GM12878 (cell line): ENCODE measurements at regions not wholly inside any gene's neighbourhood (a gene's known extent, or its start where the extent isn't known, plus 50 kb on each side); places are given as distances from the start of the nearest gene placed in this dataset.

Experiments used
- CEBPB ChIP-seq, 2 experiments: fragments of 150-350 bp in 1 of 2; IDR thresholded peaks; 2 replicates each; pipeline ENCODE4 v1.6.1; 2012 to 2014; ENCODE audit warnings: low read depth in 2 of 2, low read length in 2 of 2, borderline replicate concordance in 1 of 2, inconsistent platforms in 1 of 2
- CREB1 ChIP-seq: IDR thresholded peaks from 2 replicates; pipeline ENCODE4 v1.6.1; 2012; ENCODE audit warnings: low read depth, mild to moderate bottlenecking, inconsistent platforms
- HDAC2 ChIP-seq: fragments of 200-600 bp; sonication (generic); IDR thresholded peaks from 2 replicates; pipeline ENCODE4 v1.6.1; 2017
- NR2F1 ChIP-seq: fragments of 450-650 bp; conservative IDR thresholded peaks from 2 replicates; pipeline ENCODE4 v1.6.1; 2017; ENCODE audit warnings: mild to moderate bottlenecking
- POLR2AphosphoS2 ChIP-seq: IDR thresholded peaks from 2 replicates; pipeline ENCODE4 v1.6.1; 2011; ENCODE audit warnings: low read depth, mild to moderate bottlenecking, low read length, improper control_type of control experiment, moderate library complexity
- POU2F2 ChIP-seq: IDR thresholded peaks from 3 replicates; pipeline ENCODE4 v1.6.1; 2011; ENCODE audit warnings: low read depth, mild to moderate bottlenecking, low read length, borderline replicate concordance
- RB1 ChIP-seq: fragments of 450-650 bp; formaldehyde crosslinking; IDR thresholded peaks from 2 replicates; pipeline ENCODE4 v1.6.1; 2017; ENCODE audit warnings: mild to moderate bottlenecking, borderline replicate concordance
- RUNX3 ChIP-seq: IDR thresholded peaks from 2 replicates; pipeline ENCODE4 v1.6.1; 2012; ENCODE audit warnings: low read length, inconsistent platforms
- SREBF1 ChIP-seq: IDR thresholded peaks from 2 replicates; pipeline ENCODE4 v1.6.1; 2012; ENCODE audit warnings: mild to moderate bottlenecking, low read length
- ZBTB40 ChIP-seq: fragments of 450-650 bp; IDR thresholded peaks from 2 replicates; pipeline ENCODE4 v1.6.1; 2016; ENCODE audit warnings: mild to moderate bottlenecking, moderate library complexity, borderline replicate concordance
- ZNF217 ChIP-seq: fragments of 450-650 bp; IDR thresholded peaks from 2 replicates; pipeline ENCODE4 v1.6.1; 2017; ENCODE audit warnings: antibody characterized with exemption, mild to moderate bottlenecking
- TF ChIP-seq, protein P1 (sequence below): fragments of 450-650 bp; IDR thresholded peaks from 2 replicates; pipeline ENCODE4 v1.6.1; 2014; ENCODE audit warnings: mild to moderate bottlenecking
- TF ChIP-seq, protein P2 (sequence below): IDR thresholded peaks from 2 replicates; pipeline ENCODE4 v1.6.1; 2012; ENCODE audit warnings: improper control_type of control experiment, low read depth, low read length; ENCODE audit not compliant: insufficient replicate concordance
- TF ChIP-seq, protein P3 (sequence below): fragments of 450-650 bp; IDR thresholded peaks from 2 replicates; pipeline ENCODE4 v1.6.1; 2018; ENCODE audit warnings: borderline replicate concordance, mild to moderate bottlenecking; ENCODE audit not compliant: partially characterized antibody
- TF ChIP-seq, protein P4 (sequence below): fragments of 450-650 bp; IDR thresholded peaks from 2 replicates; pipeline ENCODE4 v1.6.1; 2017; ENCODE audit warnings: low read depth, mild to moderate bottlenecking, moderate library complexity

GRCh38 chr2:7722212-7722910, 805.1 kb downstream of the RNF144A start (continued):
- TF ChIP-seq POU2F2 (peak; percentile 49; the same call in 1 of the 3 replicates), ZBTB40 (no peak), CREB1 (no peak), RUNX3 (peak; percentile 84), CEBPB (IDR thresholded peaks at IDR 0.05; ENCODE audit: borderline replicate concordance in 1 of 2, low read depth in 2 of 2, low read length in 2 of 2) (no peak), SREBF1 (no peak), ZNF217 (0 out of 2 replicates have a peak, but pooled peaks have one; percentile 39), RB1 (no peak), POLR2AphosphoS2 (no peak), NR2F1 (peak; percentile 89), HDAC2 (no peak)
- TF ChIP-seq, protein P1, sequence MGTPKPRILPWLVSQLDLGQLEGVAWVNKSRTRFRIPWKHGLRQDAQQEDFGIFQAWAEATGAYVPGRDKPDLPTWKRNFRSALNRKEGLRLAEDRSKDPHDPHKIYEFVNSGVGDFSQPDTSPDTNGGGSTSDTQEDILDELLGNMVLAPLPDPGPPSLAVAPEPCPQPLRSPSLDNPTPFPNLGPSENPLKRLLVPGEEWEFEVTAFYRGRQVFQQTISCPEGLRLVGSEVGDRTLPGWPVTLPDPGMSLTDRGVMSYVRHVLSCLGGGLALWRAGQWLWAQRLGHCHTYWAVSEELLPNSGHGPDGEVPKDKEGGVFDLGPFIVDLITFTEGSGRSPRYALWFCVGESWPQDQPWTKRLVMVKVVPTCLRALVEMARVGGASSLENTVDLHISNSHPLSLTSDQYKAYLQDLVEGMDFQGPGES: no peak
- TF ChIP-seq, protein P2, sequence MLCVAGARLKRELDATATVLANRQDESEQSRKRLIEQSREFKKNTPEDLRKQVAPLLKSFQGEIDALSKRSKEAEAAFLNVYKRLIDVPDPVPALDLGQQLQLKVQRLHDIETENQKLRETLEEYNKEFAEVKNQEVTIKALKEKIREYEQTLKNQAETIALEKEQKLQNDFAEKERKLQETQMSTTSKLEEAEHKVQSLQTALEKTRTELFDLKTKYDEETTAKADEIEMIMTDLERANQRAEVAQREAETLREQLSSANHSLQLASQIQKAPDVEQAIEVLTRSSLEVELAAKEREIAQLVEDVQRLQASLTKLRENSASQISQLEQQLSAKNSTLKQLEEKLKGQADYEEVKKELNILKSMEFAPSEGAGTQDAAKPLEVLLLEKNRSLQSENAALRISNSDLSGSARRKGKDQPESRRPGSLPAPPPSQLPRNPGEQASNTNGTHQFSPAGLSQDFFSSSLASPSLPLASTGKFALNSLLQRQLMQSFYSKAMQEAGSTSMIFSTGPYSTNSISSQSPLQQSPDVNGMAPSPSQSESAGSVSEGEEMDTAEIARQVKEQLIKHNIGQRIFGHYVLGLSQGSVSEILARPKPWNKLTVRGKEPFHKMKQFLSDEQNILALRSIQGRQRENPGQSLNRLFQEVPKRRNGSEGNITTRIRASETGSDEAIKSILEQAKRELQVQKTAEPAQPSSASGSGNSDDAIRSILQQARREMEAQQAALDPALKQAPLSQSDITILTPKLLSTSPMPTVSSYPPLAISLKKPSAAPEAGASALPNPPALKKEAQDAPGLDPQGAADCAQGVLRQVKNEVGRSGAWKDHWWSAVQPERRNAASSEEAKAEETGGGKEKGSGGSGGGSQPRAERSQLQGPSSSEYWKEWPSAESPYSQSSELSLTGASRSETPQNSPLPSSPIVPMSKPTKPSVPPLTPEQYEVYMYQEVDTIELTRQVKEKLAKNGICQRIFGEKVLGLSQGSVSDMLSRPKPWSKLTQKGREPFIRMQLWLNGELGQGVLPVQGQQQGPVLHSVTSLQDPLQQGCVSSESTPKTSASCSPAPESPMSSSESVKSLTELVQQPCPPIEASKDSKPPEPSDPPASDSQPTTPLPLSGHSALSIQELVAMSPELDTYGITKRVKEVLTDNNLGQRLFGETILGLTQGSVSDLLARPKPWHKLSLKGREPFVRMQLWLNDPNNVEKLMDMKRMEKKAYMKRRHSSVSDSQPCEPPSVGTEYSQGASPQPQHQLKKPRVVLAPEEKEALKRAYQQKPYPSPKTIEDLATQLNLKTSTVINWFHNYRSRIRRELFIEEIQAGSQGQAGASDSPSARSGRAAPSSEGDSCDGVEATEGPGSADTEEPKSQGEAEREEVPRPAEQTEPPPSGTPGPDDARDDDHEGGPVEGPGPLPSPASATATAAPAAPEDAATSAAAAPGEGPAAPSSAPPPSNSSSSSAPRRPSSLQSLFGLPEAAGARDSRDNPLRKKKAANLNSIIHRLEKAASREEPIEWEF: no peak
- TF ChIP-seq, protein P3, sequence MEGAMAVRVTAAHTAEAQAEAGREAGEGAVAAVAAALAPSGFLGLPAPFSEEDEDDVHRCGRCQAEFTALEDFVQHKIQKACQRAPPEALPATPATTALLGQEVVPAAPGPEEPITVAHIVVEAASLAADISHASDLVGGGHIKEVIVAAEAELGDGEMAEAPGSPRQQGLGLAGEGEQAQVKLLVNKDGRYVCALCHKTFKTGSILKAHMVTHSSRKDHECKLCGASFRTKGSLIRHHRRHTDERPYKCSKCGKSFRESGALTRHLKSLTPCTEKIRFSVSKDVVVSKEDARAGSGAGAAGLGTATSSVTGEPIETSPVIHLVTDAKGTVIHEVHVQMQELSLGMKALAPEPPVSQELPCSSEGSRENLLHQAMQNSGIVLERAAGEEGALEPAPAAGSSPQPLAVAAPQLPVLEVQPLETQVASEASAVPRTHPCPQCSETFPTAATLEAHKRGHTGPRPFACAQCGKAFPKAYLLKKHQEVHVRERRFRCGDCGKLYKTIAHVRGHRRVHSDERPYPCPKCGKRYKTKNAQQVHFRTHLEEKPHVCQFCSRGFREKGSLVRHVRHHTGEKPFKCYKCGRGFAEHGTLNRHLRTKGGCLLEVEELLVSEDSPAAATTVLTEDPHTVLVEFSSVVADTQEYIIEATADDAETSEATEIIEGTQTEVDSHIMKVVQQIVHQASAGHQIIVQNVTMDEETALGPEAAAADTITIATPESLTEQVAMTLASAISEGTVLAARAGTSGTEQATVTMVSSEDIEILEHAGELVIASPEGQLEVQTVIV: no peak
- TF ChIP-seq, protein P4, sequence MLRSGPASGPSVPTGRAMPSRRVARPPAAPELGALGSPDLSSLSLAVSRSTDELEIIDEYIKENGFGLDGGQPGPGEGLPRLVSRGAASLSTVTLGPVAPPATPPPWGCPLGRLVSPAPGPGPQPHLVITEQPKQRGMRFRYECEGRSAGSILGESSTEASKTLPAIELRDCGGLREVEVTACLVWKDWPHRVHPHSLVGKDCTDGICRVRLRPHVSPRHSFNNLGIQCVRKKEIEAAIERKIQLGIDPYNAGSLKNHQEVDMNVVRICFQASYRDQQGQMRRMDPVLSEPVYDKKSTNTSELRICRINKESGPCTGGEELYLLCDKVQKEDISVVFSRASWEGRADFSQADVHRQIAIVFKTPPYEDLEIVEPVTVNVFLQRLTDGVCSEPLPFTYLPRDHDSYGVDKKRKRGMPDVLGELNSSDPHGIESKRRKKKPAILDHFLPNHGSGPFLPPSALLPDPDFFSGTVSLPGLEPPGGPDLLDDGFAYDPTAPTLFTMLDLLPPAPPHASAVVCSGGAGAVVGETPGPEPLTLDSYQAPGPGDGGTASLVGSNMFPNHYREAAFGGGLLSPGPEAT: peak; percentile 85
